Heart left ventricle (tissue), 16 donors: ENCODE measurements at regions not wholly inside any gene's neighbourhood (a gene's known extent, or its start where the extent isn't known, plus 50 kb on each side); places are given as distances from the start of the nearest gene placed in this dataset.

Experiments
- ATAC-seq, 4 donors: fragments of 200-7000 bp; cut with Tn5 transposase; one replicate each; pipeline ENCODE4 v1.9.1; 2020 to 2022; ENCODE audit warnings: moderate library complexity in 4 of 4, mild to moderate bottlenecking in 3 of 4, moderate number of reproducible peaks in 1 of 4
- DNase-seq, 5 donors: peaks; one replicate each; pipeline ENCODE4 v3.0.0-alpha.2; 2020
- H3K27ac ChIP-seq, 12 donors: fragments of 200-600 bp; sonication (generic) in 4 of 12; one replicate each; pipeline versions ENCODE4 v1.5.0 to v1.8.0; 2016 to 2022; ENCODE audit warnings: mild to moderate bottlenecking in 2 of 12
- H3K27me3 ChIP-seq, 9 donors: fragments of 200-600 bp; sonication (generic) in 2 of 9; one replicate each; pipeline versions ENCODE4 v1.5.1 to v1.8.0; 2016 to 2022; ENCODE audit warnings: mild to moderate bottlenecking in 3 of 9
- H3K36me3 ChIP-seq, 9 donors: fragments of 200-600 bp; sonication (generic) in 2 of 9; one replicate each; pipeline versions ENCODE4 v1.5.0 to v1.8.0; 2018 to 2022; ENCODE audit warnings: mild to moderate bottlenecking in 2 of 9
- H3K4me1 ChIP-seq, 12 donors: fragments of 200-600 bp; sonication (generic) in 4 of 12; one replicate each; pipeline versions ENCODE4 v1.5.0 to v1.8.0; 2016 to 2022; ENCODE audit warnings: mild to moderate bottlenecking in 3 of 12
- H3K4me3 ChIP-seq, 12 donors: fragments of 200-600 bp; sonication (generic) in 4 of 12; one replicate each; pipeline versions ENCODE4 v1.5.0 to v1.8.0; 2017 to 2022; ENCODE audit warnings: mild to moderate bottlenecking in 9 of 12, moderate library complexity in 4 of 12
- H3K9me3 ChIP-seq, 12 donors: fragments of 200-600 bp; sonication (generic) in 4 of 12; one replicate each; pipeline versions ENCODE4 v1.5.0 to v1.8.0; 2016 to 2022; ENCODE audit warnings: mild to moderate bottlenecking in 1 of 12
- POLR2A ChIP-seq, 2 donors: fragments of 450-650 bp; IDR thresholded peaks; one replicate each; pipeline ENCODE4 v1.6.1; 2017; ENCODE audit warnings: antibody characterized with exemption in 2 of 2, mild to moderate bottlenecking in 2 of 2, moderate library complexity in 2 of 2
- WGBS, 4 donors: extraction: QIAGEN DNeasy Blood & Tissue Kit in 2 of 4; methylation state at CpG; one replicate each; pipeline versions ENCODE4 v1.1.5 to v1.1.7; 2013 to 2018; 5-methylcytosine and 5-hydroxymethylcytosine counted together
- intact Hi-C, 10 donors: fragments of 100-400 bp; cut with DNase I; formaldehyde crosslinking; loops; one replicate each; pipeline versions ENCODE4 v1.11.1 to v1.14.2; 2022
- TF ChIP-seq, protein P1 (sequence below), 12 donors: fragments of 200-600 bp; sonication (generic) in 4 of 12; IDR thresholded peaks; one replicate each; pipeline versions ENCODE4 v1.5.0 to v1.8.0; 2018 to 2022; ENCODE audit warnings: antibody characterized with exemption in 12 of 12, mild to moderate bottlenecking in 5 of 12
- donor health status: ischemic (EF 13 %, LVEDD 7.1; RV severe dilation, severe dysfunction).
- donor health status: healthy with polysubstance abuse.
- donor health status: DM: no; HTN: yes; CAD: no.
- donor health status: DM: no; HTN: no; CAD: no.
- donor health status: ischemic (EF 25% LVEDD 6.9; RV normal size, moderate dysfunction).
- donor health status: ischemic (EF 25% LVEDD 5.7; RV mildly dilated, moderate dysfunction).
- donor health status: healthy.
- donor health status: DM: yes; HTN: yes; CAD: no.
- donor health status: ischemic (EF 35%, LVEDD 5.7; RV mildly dilated, moderate dysfunction).
- donor health status: nonischemic (EF 11% LVEDD 7.7; RV severe dilation, severe dysfunction).
- donor health status: DM: yes; HTN: yes; CAD: no.
- donor health status: PGD.
- donor health status: ischemic (EF 29% LVEDD 5.4; RV normal size, mild dysfunction).
- donor health status: nonischemic (EF 23%, LVEDD 6.1; RV moderate dilation, normal function).

DNA sequence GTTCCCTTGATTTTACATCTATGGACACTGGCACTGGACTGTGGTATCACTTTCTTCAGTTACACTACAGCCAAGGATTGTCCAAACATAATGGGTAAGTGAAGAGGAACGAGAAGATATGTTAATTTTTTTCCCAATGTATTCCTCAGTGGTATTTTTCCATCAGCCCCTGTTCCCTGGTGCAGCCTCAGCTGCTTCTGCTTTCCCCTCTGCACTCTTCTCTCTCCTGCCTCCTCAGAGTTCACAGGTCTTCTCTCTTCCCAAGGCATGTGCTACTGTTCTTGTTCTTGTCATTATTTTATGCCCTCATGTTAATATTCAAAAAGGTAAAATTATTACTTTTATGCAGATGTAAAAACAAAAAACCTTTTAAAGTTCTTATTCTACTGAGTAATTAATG lies 378.0 kb upstream of the NRXN1 start:
- no peaks in the 10 kb centered on the region for H3K27me3 ChIP-seq
- intact Hi-C loops: no loop called here
- H3K27ac ChIP-seq: no peak overlapping the region
- no peak for TF ChIP-seq POLR2A (IDR thresholded peaks at IDR 0.05)
- TF ChIP-seq, protein P1, sequence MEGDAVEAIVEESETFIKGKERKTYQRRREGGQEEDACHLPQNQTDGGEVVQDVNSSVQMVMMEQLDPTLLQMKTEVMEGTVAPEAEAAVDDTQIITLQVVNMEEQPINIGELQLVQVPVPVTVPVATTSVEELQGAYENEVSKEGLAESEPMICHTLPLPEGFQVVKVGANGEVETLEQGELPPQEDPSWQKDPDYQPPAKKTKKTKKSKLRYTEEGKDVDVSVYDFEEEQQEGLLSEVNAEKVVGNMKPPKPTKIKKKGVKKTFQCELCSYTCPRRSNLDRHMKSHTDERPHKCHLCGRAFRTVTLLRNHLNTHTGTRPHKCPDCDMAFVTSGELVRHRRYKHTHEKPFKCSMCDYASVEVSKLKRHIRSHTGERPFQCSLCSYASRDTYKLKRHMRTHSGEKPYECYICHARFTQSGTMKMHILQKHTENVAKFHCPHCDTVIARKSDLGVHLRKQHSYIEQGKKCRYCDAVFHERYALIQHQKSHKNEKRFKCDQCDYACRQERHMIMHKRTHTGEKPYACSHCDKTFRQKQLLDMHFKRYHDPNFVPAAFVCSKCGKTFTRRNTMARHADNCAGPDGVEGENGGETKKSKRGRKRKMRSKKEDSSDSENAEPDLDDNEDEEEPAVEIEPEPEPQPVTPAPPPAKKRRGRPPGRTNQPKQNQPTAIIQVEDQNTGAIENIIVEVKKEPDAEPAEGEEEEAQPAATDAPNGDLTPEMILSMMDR (IDR thresholded peaks at IDR 0.05): no peak
- no peak overlapping the region for H3K4me3 ChIP-seq
- H3K4me1 ChIP-seq: no peaks in the 10 kb centered on the region
- DNase-seq (no peak), ATAC-seq (no peak)
- H3K36me3 ChIP-seq: no peaks in the 10 kb centered on the region
- H3K9me3 ChIP-seq: peaks cover 0 to 6% (median 0%) of the 10 kb centered on the region in 12 donors
- 22 to 43% (median 30%) methylated on average over 1 of the region's 1 CpG for WGBS, 4 donors

DNA sequence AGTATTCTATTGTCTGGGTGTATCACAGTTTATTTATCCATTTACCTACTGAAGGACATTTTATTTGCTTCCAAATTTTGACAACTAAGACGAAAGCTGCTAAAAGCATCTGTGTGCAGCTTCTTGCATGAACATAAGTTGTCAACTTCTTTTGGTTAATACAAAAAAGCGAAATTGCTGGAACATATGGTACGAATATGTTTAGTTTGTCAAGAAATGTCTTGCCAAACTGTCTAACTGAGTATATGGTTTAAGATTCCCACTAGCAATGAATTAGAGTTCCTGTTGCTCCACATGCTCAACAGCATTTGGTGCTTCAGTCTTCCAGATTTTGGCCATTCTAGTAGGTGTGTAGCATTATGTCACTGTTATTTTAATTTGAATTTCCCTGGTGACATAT lies 372.3 kb upstream of the NRXN1 start:
- DNase-seq (no peak), ATAC-seq (no peak)
- H3K27me3 ChIP-seq: no peaks in the 10 kb centered on the region
- H3K9me3 ChIP-seq: peaks cover 0 to 6% (median 0%) of the 10 kb centered on the region in 12 donors
- no peak overlapping the region for H3K27ac ChIP-seq
- H3K4me1 ChIP-seq: no peaks in the 10 kb centered on the region
- WGBS, 4 donors: 81 to 86% (median 82%) methylated on average over 3 of the region's 3 CpGs
- TF ChIP-seq, protein P1 (IDR thresholded peaks at IDR 0.05): no peak
- no peak for TF ChIP-seq POLR2A (IDR thresholded peaks at IDR 0.05)
- no peaks in the 10 kb centered on the region for H3K36me3 ChIP-seq
- intact Hi-C loops: no loop called here
- no peak overlapping the region for H3K4me3 ChIP-seq

DNA sequence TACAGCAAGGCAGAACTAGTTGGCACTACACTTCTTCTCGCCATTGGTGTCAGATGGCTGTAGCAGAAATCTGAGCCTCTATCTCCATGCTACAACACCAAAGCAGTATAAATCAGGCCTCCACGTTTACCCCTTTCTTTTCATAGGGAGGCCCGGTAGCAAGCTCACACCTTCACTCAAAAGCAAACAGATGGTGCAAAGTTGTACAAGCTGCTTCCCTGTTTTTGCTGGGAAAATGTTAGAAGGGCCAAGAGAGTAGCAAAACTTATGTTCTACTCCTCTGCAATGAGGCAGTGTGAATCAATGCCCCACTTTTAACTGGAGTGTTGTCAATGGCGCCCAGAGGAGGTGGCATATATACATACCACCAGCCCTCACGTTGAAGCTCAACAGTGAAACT lies 369.6 kb upstream of the NRXN1 start:
- Histone ChIP-seq H3K4me1 (no peaks in the 10 kb centered on the region), H3K27me3 (no peaks in the 10 kb centered on the region), H3K27ac (no peak overlapping the region), H3K4me3 (no peak overlapping the region), H3K9me3 (peaks cover 0 to 4% (median 0%) of the 10 kb centered on the region in 12 donors), H3K36me3 (no peaks in the 10 kb centered on the region)
- 78 to 88% (median 82%) methylated on average over 5 of the region's 5 CpGs for WGBS, 4 donors
- no peak for DNase-seq
- intact Hi-C loops: no loop called here
- TF ChIP-seq, protein P1 (IDR thresholded peaks at IDR 0.05): no peak
- TF ChIP-seq POLR2A (IDR thresholded peaks at IDR 0.05): no peak
- no peak for ATAC-seq

DNA sequence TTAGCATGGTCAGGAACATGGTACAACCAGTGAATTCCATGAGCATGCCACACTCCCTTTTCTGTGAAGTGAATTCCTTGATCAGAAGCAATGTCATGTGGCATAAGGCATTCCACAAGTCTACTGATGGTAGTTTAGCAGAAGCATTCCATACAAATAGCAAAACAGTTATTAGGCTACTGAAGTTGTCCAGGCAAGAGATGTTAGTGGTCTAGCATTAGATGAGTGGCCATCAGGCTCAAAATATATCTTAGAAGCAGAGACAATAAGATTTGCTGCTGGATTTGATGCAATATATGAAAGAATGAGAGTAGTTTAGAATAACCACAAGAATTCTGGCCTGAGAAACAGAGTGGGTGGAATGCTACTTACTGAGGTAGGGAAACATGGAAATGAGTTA lies 355.3 kb upstream of the NRXN1 start:
- Histone ChIP-seq H3K27ac (no peak overlapping the region), H3K9me3 (peaks cover 0 to 4% (median 0%) of the 10 kb centered on the region in 12 donors), H3K27me3 (no peaks in the 10 kb centered on the region), H3K36me3 (no peaks in the 10 kb centered on the region), H3K4me3 (no peak overlapping the region), H3K4me1 (no peaks in the 10 kb centered on the region)
- TF ChIP-seq, protein P1 (IDR thresholded peaks at IDR 0.05): no peak
- TF ChIP-seq POLR2A (IDR thresholded peaks at IDR 0.05): no peak
- DNase-seq (no peak), ATAC-seq (no peak)
- intact Hi-C loops: no loop called here
